LNCaP clone FGC (cell line): ENCODE measurements at regions not wholly inside any gene's neighbourhood (a gene's known extent, or its start where the extent isn't known, plus 50 kb on each side); places are given as distances from the start of the nearest gene placed in this dataset.

Source experiments
- DNase-seq: peaks from one replicate; pipeline ENCODE4 v3.0.0-alpha.2; 2011; ENCODE audit warnings: low read depth
- H3K4me3 ChIP-seq: 2 replicates; pipeline ENCODE4 v1.5.1; 2011; ENCODE audit warnings: mild to moderate bottlenecking, low read depth, low read length, control low read depth
- TF ChIP-seq, protein P1 (sequence below): IDR thresholded peaks from 2 replicates; pipeline ENCODE4 v1.5.1; 2012; ENCODE audit warnings: mild to moderate bottlenecking; ENCODE audit not compliant: control insufficient read depth, insufficient read depth; ENCODE audit errors: extremely low read depth

DNA sequence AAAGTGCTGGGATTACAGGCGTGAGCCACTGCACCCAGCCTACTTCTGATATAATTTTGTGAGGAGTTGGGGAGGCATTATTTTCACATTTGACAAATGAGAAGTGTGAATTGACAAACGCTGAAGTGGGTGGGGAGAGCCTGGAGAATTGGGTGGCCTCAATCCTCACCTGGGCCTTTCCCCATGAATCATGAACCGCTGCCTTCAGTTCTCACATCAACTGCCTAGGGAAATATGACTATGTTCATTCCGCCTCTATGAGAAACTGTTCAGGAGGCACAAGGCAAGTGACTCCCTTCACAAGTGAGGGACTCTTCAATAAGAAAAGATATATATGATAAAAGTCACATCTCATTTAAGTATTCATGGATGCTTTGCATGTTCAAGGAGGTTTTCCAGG is 96.6 kb upstream of the RND3 start:
- TF ChIP-seq, protein P1, sequence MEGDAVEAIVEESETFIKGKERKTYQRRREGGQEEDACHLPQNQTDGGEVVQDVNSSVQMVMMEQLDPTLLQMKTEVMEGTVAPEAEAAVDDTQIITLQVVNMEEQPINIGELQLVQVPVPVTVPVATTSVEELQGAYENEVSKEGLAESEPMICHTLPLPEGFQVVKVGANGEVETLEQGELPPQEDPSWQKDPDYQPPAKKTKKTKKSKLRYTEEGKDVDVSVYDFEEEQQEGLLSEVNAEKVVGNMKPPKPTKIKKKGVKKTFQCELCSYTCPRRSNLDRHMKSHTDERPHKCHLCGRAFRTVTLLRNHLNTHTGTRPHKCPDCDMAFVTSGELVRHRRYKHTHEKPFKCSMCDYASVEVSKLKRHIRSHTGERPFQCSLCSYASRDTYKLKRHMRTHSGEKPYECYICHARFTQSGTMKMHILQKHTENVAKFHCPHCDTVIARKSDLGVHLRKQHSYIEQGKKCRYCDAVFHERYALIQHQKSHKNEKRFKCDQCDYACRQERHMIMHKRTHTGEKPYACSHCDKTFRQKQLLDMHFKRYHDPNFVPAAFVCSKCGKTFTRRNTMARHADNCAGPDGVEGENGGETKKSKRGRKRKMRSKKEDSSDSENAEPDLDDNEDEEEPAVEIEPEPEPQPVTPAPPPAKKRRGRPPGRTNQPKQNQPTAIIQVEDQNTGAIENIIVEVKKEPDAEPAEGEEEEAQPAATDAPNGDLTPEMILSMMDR = no peak
- H3K4me3 ChIP-seq = no peak overlapping the region
- no peak for DNase-seq

DNA sequence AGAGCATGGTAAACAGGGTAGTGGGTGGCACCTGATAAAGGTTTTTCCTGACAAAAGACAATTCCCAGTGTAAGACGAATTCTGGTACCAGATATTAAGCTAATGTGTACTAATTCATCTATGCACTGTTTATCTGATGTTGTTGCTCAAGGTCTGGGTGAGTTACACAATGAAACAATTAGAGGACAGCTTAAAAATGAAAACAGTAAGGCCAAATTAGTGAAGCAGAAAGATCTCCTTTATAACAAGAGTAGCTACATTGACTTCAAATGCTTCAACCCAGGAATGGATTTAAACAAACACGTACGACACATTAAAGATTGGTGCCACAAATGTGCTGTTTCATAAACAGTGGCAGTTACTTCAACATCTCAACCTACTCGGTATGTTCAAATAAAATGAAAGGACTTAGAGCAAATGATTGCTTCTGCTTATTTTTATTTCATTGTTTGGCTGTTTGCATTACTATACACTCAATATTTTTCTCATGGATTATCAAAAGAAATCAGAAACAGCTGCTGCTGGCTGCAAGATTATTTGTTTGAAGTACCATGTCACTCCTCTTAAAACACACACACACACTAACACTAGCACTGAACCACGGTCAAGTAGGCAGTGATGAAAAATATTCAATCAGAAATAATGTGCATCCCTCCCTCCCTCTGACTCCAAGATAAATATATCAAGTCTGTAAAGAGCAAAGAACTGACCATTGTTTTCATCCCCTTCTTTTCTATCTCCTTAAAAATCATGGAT is 94.4 kb upstream of the RND3 start:
- H3K4me3 ChIP-seq = no peak overlapping the region
- TF ChIP-seq, protein P1 = no peak
- no peak for DNase-seq

DNA sequence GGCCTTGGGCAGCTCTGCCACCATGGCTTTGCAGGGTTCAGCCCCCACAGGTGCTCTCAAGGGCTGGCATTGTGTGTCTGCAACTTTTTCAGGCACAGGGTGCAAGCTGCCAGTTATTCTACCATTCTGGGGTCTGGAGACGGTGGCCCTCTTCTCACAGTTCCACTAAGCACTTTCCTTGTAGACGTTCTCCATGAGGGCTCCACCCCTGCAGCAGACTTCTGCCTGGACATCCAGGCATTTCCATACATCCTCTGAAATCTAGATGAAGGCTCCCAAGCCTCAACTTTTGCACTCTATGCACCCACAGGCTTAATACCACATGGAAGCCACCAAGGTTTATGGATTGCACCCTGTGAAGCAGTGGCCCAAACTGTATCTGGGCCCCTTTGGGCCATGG is 91.0 kb upstream of the RND3 start:
- H3K4me3 ChIP-seq = no peak overlapping the region
- no peak for DNase-seq
- TF ChIP-seq, protein P1 = no peak

DNA sequence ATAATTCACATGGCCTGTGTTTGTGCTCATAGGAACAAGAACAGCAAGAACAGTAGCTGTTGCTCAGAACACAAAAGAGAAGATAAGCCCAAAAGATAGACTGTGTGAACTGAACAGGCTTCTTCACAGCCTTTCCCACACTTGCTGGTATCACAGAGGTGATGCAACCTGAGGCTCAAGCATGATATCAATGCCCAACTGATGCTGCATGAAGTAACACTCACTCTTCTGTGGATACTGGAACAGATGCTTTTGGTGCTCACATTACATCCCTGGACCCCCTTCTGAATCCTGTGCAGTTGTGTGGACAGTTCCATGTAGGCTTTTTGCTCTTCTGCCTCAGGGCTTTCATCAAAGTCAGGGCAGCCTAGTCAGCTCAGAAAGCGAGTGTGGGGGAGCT is 88.4 kb upstream of the RND3 start:
- TF ChIP-seq, protein P1 = no peak
- H3K4me3 ChIP-seq = no peak overlapping the region
- no peak for DNase-seq

DNA sequence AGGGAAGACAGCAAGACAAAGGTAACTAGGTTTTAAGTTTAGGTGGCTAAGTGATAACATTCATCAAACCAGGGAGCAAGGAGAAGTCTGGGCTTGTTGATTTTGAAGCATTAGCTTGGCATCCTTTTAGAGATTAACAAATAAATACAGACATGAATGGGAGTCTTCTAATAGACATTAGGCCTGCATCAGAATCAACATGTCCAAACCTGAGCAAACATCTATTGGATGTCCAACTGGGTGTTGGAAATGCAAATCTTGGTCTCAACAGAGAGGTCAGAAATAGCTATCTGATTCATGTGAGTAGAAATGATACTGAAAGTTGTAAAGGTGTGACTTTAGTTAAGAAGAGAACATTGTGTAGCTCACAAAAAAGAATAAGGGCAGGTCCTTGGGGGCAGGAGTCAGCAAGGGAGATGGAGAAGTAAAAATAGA is 85.5 kb upstream of the RND3 start:
- no peak overlapping the region for H3K4me3 ChIP-seq
- DNase-seq = no peak
- TF ChIP-seq, protein P1 = no peak

DNA sequence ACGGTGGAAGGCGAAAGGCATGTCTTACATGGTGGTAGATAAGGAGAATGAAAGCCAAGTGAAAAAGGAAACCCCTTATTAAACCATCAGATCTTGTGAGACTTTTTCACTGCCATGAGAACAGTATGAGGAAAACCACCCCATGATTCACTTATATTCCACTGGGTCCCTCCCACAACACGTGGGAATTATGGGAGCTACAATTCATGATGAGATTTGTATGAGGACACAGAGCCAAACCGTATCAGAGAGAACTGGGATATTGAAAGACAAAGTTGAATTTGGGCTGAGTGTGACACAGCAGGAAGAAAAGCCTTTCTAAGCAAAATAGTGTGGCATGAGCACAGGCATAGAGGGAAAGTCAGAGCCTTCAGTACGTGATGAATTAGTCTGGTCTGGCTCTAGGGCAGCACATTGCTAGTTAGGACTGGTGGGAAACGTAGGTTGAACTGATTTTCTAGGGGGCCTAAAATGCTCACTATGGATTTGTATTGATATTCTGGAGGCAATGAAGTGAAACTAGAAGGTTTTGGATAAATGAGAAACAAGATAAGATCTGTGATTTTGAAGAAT is 84.8 kb upstream of the RND3 start:
- DNase-seq = no peak
- TF ChIP-seq, protein P1 = no peak
- H3K4me3 ChIP-seq = no peak overlapping the region
